HCEC 1CT (cell line): ENCODE measurements at regions not wholly inside any gene's neighbourhood (a gene's known extent, or its start where the extent isn't known, plus 50 kb on each side); places are given as distances from the start of the nearest gene placed in this dataset.
"Not testable (repeated sequence)": the region's sequence is repeated elsewhere in the genome, so short reads cannot be mapped to it uniquely, and the experiment has no call there.

Experiments used
- DNase-seq: peaks from one replicate; pipeline ENCODE4 v3.0.0-alpha.2; 2017

- DNase-seq, result no peak
These were observed 476.6 kb downstream of the IRS2 start for GRCh38 chr13:109309625-109310363.

GRCh38 chr13:109307027-109307426 lies 479.4 kb downstream of the IRS2 start:
- DNase-seq, result no peak

GRCh38 chr13:109301726-109302125 lies 484.7 kb downstream of the IRS2 start:
- no peak for DNase-seq

GRCh38 chr13:109301276-109301675 lies 485.1 kb downstream of the IRS2 start:
- DNase-seq, result no peak

- DNase-seq, result peak; percentile 91
These were observed 488.8 kb downstream of the IRS2 start for GRCh38 chr13:109297628-109298027.

GRCh38 chr13:109293166-109293565 lies 493.2 kb downstream of the IRS2 start:
- DNase-seq, result no peak

GRCh38 chr13:109288151-109288709 lies 498.2 kb downstream of the IRS2 start:
- DNase-seq, result no peak

- DNase-seq, result no peak
These were observed 498.8 kb downstream of the IRS2 start for GRCh38 chr13:109287553-109287952.

- DNase-seq, result no peak
These were observed 500.8 kb downstream of the IRS2 start for GRCh38 chr13:109285586-109285985.

- DNase-seq, result no peak
These were observed 504.3 kb downstream of the IRS2 start for GRCh38 chr13:109281903-109282635.

- DNase-seq, result no peak
These were observed 505.1 kb downstream of the IRS2 start for GRCh38 chr13:109281017-109281902.

GRCh38 chr13:109276261-109276660 lies 510.1 kb downstream of the IRS2 start:
- no peak for DNase-seq

- DNase-seq, result no peak
These were observed 510.5 kb downstream of the IRS2 start for GRCh38 chr13:109275852-109276251.

- no peak for DNase-seq
These were observed 511.1 kb downstream of the IRS2 start for GRCh38 chr13:109275139-109275745.

GRCh38 chr13:109274188-109274821 lies 512.1 kb downstream of the IRS2 start:
- peak; percentile 91 for DNase-seq

- peak; percentile 59 for DNase-seq
These were observed 513.0 kb downstream of the IRS2 start for GRCh38 chr13:109273326-109273751.

GRCh38 chr13:109272595-109273325 lies 513.6 kb downstream of the IRS2 start:
- peak; percentile 50 for DNase-seq

- DNase-seq, result peak; percentile 68
These were observed 514.5 kb downstream of the IRS2 start for GRCh38 chr13:109271555-109272541.

- no peak for DNase-seq
These were observed 515.3 kb downstream of the IRS2 start for GRCh38 chr13:109271061-109271460.

GRCh38 chr13:109269381-109269780 lies 517.0 kb downstream of the IRS2 start:
- DNase-seq, result not testable (repeated sequence)
